GM21390 (cell line): ENCODE measurements at regions not wholly inside any gene's neighbourhood (a gene's known extent, or its start where the extent isn't known, plus 50 kb on each side); places are given as distances from the start of the nearest gene placed in this dataset.

Source experiments
- ATAC-seq: cut with Tn5 transposase; IDR thresholded peaks from one replicate; pipeline ENCODE4 v1.9.1; 2021; ENCODE audit not compliant: unreplicated experiment

- no peak for ATAC-seq
Measured at GRCh38 chr10:129079705-129080104, 387.3 kb upstream of the MGMT start.

GRCh38 chr10:129085811-129086210 is 381.2 kb upstream of the MGMT start:
- no peak for ATAC-seq

GRCh38 chr10:129089341-129089740 is 377.7 kb upstream of the MGMT start:
- no peak for ATAC-seq

DNA sequence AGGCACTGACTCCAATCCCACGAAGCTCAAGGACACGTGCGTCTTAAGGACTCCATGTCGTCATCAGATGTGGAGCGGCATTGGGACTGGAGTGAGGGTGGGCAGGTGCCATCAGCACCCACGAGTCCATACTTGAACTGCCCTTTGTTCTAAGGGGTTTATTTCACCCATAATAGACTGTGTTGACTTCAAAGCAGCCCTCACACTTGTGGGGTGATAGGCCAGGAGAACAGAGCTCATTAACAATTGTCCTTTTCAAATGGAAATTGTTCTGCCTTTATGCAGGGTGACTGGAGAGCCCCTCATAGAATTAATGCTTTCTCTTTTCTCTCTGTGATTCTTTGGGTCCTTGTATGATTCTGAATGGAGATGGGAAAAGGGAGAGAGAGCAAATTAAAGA is 376.9 kb upstream of the MGMT start:
- ATAC-seq, result no peak

- ATAC-seq, result no peak
Measured at GRCh38 chr10:129090618-129091366, 376.2 kb upstream of the MGMT start.

DNA sequence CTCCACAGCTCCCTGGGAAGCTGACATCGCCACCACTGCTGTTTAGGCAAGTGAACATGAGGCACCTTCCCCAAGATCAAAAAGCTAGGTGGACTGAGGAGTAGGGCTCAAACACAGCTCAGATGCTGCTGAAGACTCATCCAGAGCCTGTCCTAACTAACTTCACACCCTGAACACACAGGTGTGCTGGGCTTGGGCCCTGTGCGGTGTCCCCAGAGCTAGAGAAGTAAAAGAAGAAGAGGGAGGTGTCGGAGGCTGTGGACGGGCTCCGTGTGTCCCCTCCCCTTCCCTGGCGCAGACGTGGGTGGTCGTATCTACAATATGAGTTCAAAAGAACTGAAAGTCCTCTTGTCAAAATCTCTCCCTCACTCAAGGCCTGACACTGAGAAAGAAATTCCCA is 373.4 kb upstream of the MGMT start:
- no peak for ATAC-seq

GRCh38 chr10:129094233-129094632 is 372.8 kb upstream of the MGMT start:
- no peak for ATAC-seq

DNA sequence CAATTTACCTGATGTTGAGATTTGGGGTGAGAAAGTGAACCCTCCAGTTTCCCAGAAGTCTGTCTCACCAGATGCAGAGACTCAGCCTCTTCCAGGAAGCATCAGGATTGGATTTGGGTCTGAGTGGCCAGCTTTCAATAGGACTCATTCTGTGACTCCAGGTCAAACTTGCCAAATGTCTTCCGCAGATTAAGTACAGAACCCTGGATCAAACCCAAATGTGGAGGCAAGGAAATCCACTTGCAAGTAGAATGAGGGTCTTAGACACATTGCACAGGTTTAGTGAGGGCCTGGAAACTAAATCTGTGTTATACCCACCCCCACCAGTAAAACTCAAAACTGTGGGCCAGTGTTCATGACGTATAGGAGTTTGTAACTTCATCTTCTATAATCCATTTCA is 372.2 kb upstream of the MGMT start:
- ATAC-seq, result no peak

GRCh38 chr10:129095680-129096064 is 371.4 kb upstream of the MGMT start:
- ATAC-seq, result no peak

GRCh38 chr10:129096065-129096984 is 370.7 kb upstream of the MGMT start:
- no peak for ATAC-seq

GRCh38 chr10:129097776-129098330 is 369.2 kb upstream of the MGMT start:
- ATAC-seq, result no peak

GRCh38 chr10:129098517-129098916 is 368.5 kb upstream of the MGMT start:
- no peak for ATAC-seq

DNA sequence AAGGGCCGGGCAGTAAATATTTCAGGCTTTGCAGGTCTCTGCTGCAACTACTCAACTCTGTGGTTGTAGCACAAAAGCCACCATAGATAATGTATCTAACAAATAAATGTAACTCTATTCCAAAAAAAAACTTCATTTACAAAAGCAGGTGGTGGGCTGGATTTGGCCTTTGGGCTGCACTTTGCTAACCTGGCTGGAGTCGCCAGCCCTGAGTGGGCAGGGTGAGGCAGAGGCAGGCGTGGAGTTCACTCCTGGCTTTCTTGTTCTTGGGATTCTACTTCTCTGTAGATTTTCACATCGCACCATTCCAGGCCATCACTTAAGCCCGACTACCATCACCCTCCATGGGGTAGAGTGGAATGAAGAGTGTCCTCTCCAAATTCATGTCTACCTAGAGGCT is 367.6 kb upstream of the MGMT start:
- no peak for ATAC-seq

GRCh38 chr10:129099992-129100391 is 367.0 kb upstream of the MGMT start:
- no peak for ATAC-seq

GRCh38 chr10:129101232-129101980 is 365.6 kb upstream of the MGMT start:
- ATAC-seq, result no peak

DNA sequence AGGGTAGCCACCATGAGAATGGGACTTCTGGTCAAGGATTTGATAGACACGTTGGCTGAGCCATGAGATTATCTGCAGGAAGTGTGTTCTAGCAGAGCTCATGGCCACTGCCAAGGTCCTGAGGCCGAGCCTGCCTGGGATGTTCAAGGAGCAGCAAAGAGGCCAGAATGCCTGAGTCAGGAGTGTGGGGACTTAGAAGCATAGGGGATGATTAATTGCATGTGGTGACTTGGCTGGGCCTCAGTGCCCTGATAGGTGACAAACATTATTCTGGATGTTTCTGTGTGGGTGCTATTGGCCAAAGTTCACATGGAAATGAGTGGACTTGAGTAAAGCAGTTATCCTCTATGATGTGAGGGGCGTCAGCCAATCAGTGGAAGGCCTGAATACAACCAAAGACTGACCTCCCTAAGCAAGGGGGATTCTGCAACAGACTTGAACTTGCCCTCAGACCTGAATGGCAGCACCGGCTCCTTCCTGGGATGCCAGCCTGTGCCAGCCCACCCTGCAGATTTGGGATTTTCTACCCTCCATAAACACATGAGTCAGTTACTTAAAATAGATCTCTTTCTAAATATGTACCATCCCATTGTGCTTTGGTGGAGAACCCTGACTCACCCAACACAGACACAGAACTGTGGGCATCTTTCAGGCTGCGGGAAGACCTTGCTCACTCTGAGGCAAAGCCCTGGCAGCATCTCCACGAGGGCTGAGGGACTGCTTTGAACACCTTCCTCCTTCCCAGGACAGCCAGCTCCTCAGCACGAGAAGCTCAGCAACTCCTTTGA is 363.9 kb upstream of the MGMT start:
- ATAC-seq, result no peak

GRCh38 chr10:129104266-129105045 is 362.6 kb upstream of the MGMT start:
- ATAC-seq, result no peak

GRCh38 chr10:129105266-129105665 is 361.8 kb upstream of the MGMT start:
- no peak for ATAC-seq

GRCh38 chr10:129106314-129106713 is 360.7 kb upstream of the MGMT start:
- no peak for ATAC-seq

DNA sequence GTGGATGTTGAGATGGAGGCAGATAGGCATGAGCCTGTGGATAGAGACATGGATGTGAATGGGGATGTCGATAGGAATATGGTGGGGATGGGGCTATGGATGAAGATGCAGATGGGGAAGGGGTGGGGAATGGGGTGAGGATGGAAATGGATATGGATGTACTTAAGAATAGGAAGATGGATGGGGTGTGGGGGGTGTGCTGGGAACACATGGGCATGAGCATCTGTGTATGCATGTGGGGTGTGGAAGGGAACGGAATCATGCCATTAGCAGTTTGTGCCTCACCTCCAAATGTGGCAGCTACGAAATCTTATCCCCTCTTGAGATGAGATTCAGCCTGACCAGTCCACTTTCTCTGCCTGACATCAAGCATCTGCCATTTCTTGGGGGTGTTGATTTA is 359.5 kb upstream of the MGMT start:
- ATAC-seq, result no peak
